ENCODE measurements at regions not wholly inside any gene's neighbourhood (a gene's known extent, or its start where the extent isn't known, plus 50 kb on each side); places are given as distances from the start of the nearest gene placed in this dataset.

DNA sequence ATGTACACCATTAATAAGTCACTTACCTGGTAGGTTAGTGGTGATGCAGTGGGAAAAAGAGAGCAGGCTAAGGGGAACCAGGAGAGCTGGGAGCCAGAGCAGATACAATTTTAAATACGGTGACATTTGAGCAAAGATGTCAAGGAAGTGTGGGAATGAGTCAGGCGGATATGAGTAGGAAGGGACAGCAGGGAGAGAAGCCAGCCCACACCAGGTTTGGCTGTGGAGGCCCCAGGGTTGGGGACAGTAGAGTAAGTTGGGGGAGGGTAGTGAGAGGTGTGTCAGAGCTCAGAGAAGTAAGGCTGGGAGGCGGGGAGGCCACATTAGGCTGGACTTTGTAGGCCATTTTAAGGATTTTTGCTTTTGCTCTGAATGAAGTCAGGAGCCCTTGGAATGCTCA, 482.0 kb downstream of the DISC1 start:
- Histone ChIP-seq H3K4me1 (ENCODE audit: control insufficient read depth in 1 of 2, insufficient read depth in 1 of 2, low read depth in 1 of 2, low read length in 1 of 2) (no peaks in the 10 kb centered on the region), H3K27me3 (peaks cover 43% of the 10 kb centered on the region), H3K4me3 (ENCODE audit: low read depth in 1 of 2, low read length in 1 of 2) (no peak overlapping the region), H3K9me3 (no peaks in the 10 kb centered on the region), H3K36me3 (no peaks in the 10 kb centered on the region), H3K27ac (no peak overlapping the region)
- TF ChIP-seq, protein P1, sequence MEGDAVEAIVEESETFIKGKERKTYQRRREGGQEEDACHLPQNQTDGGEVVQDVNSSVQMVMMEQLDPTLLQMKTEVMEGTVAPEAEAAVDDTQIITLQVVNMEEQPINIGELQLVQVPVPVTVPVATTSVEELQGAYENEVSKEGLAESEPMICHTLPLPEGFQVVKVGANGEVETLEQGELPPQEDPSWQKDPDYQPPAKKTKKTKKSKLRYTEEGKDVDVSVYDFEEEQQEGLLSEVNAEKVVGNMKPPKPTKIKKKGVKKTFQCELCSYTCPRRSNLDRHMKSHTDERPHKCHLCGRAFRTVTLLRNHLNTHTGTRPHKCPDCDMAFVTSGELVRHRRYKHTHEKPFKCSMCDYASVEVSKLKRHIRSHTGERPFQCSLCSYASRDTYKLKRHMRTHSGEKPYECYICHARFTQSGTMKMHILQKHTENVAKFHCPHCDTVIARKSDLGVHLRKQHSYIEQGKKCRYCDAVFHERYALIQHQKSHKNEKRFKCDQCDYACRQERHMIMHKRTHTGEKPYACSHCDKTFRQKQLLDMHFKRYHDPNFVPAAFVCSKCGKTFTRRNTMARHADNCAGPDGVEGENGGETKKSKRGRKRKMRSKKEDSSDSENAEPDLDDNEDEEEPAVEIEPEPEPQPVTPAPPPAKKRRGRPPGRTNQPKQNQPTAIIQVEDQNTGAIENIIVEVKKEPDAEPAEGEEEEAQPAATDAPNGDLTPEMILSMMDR (IDR thresholded peaks at IDR 0.05), result no peak

DNA sequence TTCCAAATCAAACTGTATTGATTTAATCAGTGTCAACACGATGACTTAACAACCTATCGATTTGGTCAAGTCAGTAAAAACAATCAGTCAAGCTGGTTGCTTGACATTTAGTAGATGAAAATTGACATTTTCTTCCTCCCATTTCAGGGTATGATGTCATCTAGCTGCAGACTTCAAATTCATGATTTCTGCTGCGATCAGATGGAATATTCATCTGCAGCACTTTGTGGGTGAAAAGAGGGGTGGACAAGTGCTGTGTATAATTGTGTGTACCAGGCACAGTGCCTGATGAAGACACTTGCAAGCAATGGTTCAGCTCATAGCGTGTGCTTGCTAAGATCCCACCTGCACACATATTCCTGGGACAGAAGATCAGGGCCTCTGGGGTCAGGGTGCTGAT, 479.8 kb downstream of the DISC1 start:
- Histone ChIP-seq H3K36me3 (no peaks in the 10 kb centered on the region), H3K9me3 (no peaks in the 10 kb centered on the region), H3K27ac (no peak overlapping the region), H3K4me3 (ENCODE audit: low read depth in 1 of 2, low read length in 1 of 2) (no peak overlapping the region), H3K27me3 (peaks cover 32% of the 10 kb centered on the region), H3K4me1 (ENCODE audit: control insufficient read depth in 1 of 2, insufficient read depth in 1 of 2, low read depth in 1 of 2, low read length in 1 of 2) (no peaks in the 10 kb centered on the region)
- TF ChIP-seq, protein P1 (IDR thresholded peaks at IDR 0.05), result no peak

DNA sequence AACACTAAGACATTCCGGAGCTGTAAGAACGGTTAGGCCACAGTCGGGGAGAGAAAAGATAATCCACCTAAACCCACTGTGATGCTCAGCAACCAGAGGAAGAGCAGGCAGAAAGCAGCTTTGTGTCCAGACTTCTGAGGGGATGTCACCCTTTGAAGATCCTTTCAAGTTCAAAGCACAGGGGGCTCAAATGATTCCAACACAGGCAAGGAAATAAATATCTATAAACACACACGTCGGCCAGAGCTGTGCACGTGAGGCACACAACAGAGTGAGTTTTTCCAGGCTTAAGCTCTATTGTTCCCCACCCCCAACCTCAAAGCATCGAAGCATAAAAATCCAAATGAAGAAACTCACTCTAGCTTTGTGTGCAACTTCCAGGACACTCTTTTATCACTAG, 479.0 kb downstream of the DISC1 start:
- no peaks in the 10 kb centered on the region for H3K4me1 ChIP-seq (ENCODE audit: control insufficient read depth in 1 of 2, insufficient read depth in 1 of 2, low read depth in 1 of 2, low read length in 1 of 2)
- TF ChIP-seq, protein P1 (IDR thresholded peaks at IDR 0.05), result no peak

DNA sequence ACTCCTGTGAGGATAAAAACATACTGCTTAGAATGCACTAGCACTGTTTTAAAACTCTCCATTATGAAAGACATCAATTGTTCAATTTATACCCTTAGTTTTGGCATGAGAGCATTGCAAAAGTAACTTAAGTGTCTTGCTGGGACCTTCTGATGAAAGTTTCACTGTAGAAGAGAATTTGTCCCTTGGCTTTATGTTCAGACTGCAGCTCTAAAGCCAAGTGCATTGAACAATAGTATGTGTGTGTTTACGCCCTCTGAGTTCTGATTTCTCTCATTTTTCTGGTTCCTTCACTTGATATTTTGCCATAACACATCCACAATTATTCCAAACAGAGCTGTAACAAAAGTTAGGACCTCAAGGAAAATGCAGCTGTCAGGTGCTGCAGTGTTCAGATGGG, 474.6 kb downstream of the DISC1 start:
- H3K36me3 ChIP-seq, result no peaks in the 10 kb centered on the region
- H3K4me1 ChIP-seq (ENCODE audit: control insufficient read depth in 1 of 2, insufficient read depth in 1 of 2, low read depth in 1 of 2, low read length in 1 of 2), result no peaks in the 10 kb centered on the region
- no peak overlapping the region for H3K4me3 ChIP-seq (ENCODE audit: low read depth in 1 of 2, low read length in 1 of 2)
- TF ChIP-seq, protein P1 (IDR thresholded peaks at IDR 0.05), result no peak
- no peak overlapping the region for H3K27ac ChIP-seq
- peaks cover 5% of the 10 kb centered on the region for H3K27me3 ChIP-seq
- no peaks in the 10 kb centered on the region for H3K9me3 ChIP-seq

More for the DNA sequence above, 479.0 kb downstream of the DISC1 start:
- Histone ChIP-seq H3K9me3 (no peaks in the 10 kb centered on the region), H3K27ac (no peak overlapping the region), H3K36me3 (no peaks in the 10 kb centered on the region), H3K4me3 (ENCODE audit: low read depth in 1 of 2, low read length in 1 of 2) (no peak overlapping the region), H3K27me3 (peaks cover 23% of the 10 kb centered on the region)

DNA sequence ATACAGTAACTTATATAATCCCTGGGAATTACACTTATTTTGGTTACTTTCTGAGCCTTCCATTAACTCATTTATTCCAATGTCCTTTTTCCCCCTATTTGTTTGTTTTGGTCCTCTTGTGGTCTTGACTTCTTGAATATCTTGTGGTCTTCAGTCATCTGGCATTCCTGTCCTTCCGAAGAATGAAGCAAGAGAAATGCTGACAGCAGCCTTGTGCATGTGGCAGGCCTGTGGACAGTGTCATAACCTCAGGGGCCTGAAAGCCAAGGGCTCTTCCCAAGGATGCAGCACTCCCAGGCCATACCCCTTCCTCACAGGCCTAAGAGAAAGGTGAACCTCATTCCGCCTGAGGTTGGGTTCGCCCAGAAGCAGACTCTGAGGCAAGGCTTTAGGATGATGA, 470.2 kb downstream of the DISC1 start:
- Histone ChIP-seq H3K36me3 (no peaks in the 10 kb centered on the region), H3K4me1 (ENCODE audit: control insufficient read depth in 1 of 2, insufficient read depth in 1 of 2, low read depth in 1 of 2, low read length in 1 of 2) (no peaks in the 10 kb centered on the region), H3K27ac (no peak overlapping the region), H3K9me3 (no peaks in the 10 kb centered on the region), H3K27me3 (peaks cover 5% of the 10 kb centered on the region), H3K4me3 (ENCODE audit: low read depth in 1 of 2, low read length in 1 of 2) (no peak overlapping the region)
- TF ChIP-seq, protein P1 (IDR thresholded peaks at IDR 0.05), result no peak
